ENCODE measurements at regions not wholly inside any gene's neighbourhood (a gene's known extent, or its start where the extent isn't known, plus 50 kb on each side); places are given as distances from the start of the nearest gene placed in this dataset.

- Histone ChIP-seq H3K27me3 (no peaks in the 10 kb centered on the region), H3K27ac (no peak overlapping the region), H3K4me3 (no peak overlapping the region), H3K9me3 (peaks cover 0 to 15% (median 0%) of the 10 kb centered on the region in 4 donors), H3K4me1 (no peaks in the 10 kb centered on the region), H3K36me3 (no peaks in the 10 kb centered on the region)
- TF ChIP-seq EP300 (IDR thresholded peaks at IDR 0.05) (no peak), CTCF (IDR thresholded peaks at IDR 0.05) (no peak), POLR2A (IDR thresholded peaks at IDR 0.05) (no peak)
- 87 to 94% methylated on average over 8 of the region's 8 CpGs for WGBS, 2 donors
- DNase-seq (ENCODE audit: low spot score in 2 of 2), result no peak
Observed at GRCh38 chr1:29629814-29630516, 393.6 kb downstream of the PTPRU start.

- peaks cover 0 to 15% (median 0%) of the 10 kb centered on the region in 4 donors for H3K9me3 ChIP-seq
- H3K27me3 ChIP-seq, result no peaks in the 10 kb centered on the region
- TF ChIP-seq EP300 (IDR thresholded peaks at IDR 0.05) (no peak), CTCF (IDR thresholded peaks at IDR 0.05) (no peak), POLR2A (IDR thresholded peaks at IDR 0.05) (no peak)
- no peak overlapping the region for H3K4me3 ChIP-seq
- no peaks in the 10 kb centered on the region for H3K4me1 ChIP-seq
- 61 to 75% methylated on average over 4 of the region's 4 CpGs for WGBS, 2 donors
- DNase-seq (ENCODE audit: low spot score in 2 of 2), result no peak
- no peak overlapping the region for H3K27ac ChIP-seq
- H3K36me3 ChIP-seq, result no peaks in the 10 kb centered on the region
Observed at GRCh38 chr1:29629401-29629800, 393.1 kb downstream of the PTPRU start.

- no peak for TF ChIP-seq EP300 (IDR thresholded peaks at IDR 0.05)
- TF ChIP-seq POLR2A (IDR thresholded peaks at IDR 0.05), result no peak
- TF ChIP-seq CTCF (IDR thresholded peaks at IDR 0.05), result no peak
- WGBS, 2 donors, result 58 to 68% methylated on average over 2 of the region's 2 CpGs
- Histone ChIP-seq H3K27ac (no peak overlapping the region), H3K4me1 (no peaks in the 10 kb centered on the region), H3K36me3 (no peaks in the 10 kb centered on the region), H3K27me3 (no peaks in the 10 kb centered on the region), H3K4me3 (no peak overlapping the region), H3K9me3 (peaks cover 0 to 15% (median 0%) of the 10 kb centered on the region in 4 donors)
- no peak for DNase-seq (ENCODE audit: low spot score in 2 of 2)
Observed at GRCh38 chr1:29628190-29628589, 391.9 kb downstream of the PTPRU start.

- Histone ChIP-seq H3K4me1 (no peaks in the 10 kb centered on the region), H3K27ac (no peak overlapping the region), H3K9me3 (peaks cover 0 to 15% (median 0%) of the 10 kb centered on the region in 4 donors), H3K36me3 (no peaks in the 10 kb centered on the region), H3K27me3 (no peaks in the 10 kb centered on the region), H3K4me3 (no peak overlapping the region)
- no peak for DNase-seq (ENCODE audit: low spot score in 2 of 2)
- TF ChIP-seq POLR2A (IDR thresholded peaks at IDR 0.05) (no peak), EP300 (IDR thresholded peaks at IDR 0.05) (no peak), CTCF (IDR thresholded peaks at IDR 0.05) (no peak)
- 78 to 80% methylated on average over 5 of the region's 5 CpGs for WGBS, 2 donors
Observed at GRCh38 chr1:29626726-29627125, 390.4 kb downstream of the PTPRU start.

- no peak overlapping the region for H3K27ac ChIP-seq
- no peak for DNase-seq (ENCODE audit: low spot score in 2 of 2)
Observed at GRCh38 chr1:29626066-29626465, 389.7 kb downstream of the PTPRU start.

More at GRCh38 chr1:29626066-29626465, 389.7 kb downstream of the PTPRU start:
- WGBS, 2 donors, result 70 to 82% methylated on average over 8 of the region's 8 CpGs
- no peaks in the 10 kb centered on the region for H3K27me3 ChIP-seq
- peaks cover 0 to 15% (median 0%) of the 10 kb centered on the region in 4 donors for H3K9me3 ChIP-seq
- no peak overlapping the region for H3K4me3 ChIP-seq
- H3K4me1 ChIP-seq, result no peaks in the 10 kb centered on the region
- H3K36me3 ChIP-seq, result no peaks in the 10 kb centered on the region
- TF ChIP-seq CTCF (IDR thresholded peaks at IDR 0.05) (no peak), POLR2A (IDR thresholded peaks at IDR 0.05) (no peak), EP300 (IDR thresholded peaks at IDR 0.05) (no peak)
